ENCODE measurements at regions not wholly inside any gene's neighbourhood (a gene's known extent, or its start where the extent isn't known, plus 50 kb on each side); places are given as distances from the start of the nearest gene placed in this dataset.

- ATAC-seq (no peak), DNase-seq (no peak)
- H3K9me3 ChIP-seq = no peaks in the 10 kb centered on the region
- no peak overlapping the region for H3K4me3 ChIP-seq
- H3K27me3 ChIP-seq = peaks cover 0 to 3% (median 1%) of the 10 kb centered on the region in 3 donors
- intact Hi-C loops (cut with DNase I; ENCODE audit: low total_unique reads) (no loop called here), in situ Hi-C loops (cut with MboI; ENCODE audit: low sequenced_read_pairs in 4 of 4) (no loop called here)
- TF ChIP-seq POLR2A (IDR thresholded peaks at IDR 0.05) (no peak), CTCF (IDR thresholded peaks at IDR 0.05 in 4 of 5, conservative IDR thresholded peaks at IDR 0.05 in 1 of 5) (no peak)
- no peaks in the 10 kb centered on the region for H3K4me1 ChIP-seq
- no peak overlapping the region for H3K27ac ChIP-seq
- no peaks in the 10 kb centered on the region for H3K36me3 ChIP-seq
These were observed 99.2 kb downstream of the VPREB1 start for GRCh38 chr22:22343581-22344296.

- intact Hi-C loops (cut with DNase I; ENCODE audit: low total_unique reads) (no loop called here), in situ Hi-C loops (cut with MboI; ENCODE audit: low sequenced_read_pairs in 4 of 4) (no loop called here)
- DNase-seq (no peak), ATAC-seq (no peak)
- H3K4me3 ChIP-seq = no peak overlapping the region
- H3K4me1 ChIP-seq = no peaks in the 10 kb centered on the region
- no peak overlapping the region for H3K27ac ChIP-seq
- H3K36me3 ChIP-seq = no peaks in the 10 kb centered on the region
- peaks cover 0 to 3% (median 0%) of the 10 kb centered on the region in 3 donors for H3K27me3 ChIP-seq
- H3K9me3 ChIP-seq = no peaks in the 10 kb centered on the region
- TF ChIP-seq CTCF (IDR thresholded peaks at IDR 0.05 in 4 of 5, conservative IDR thresholded peaks at IDR 0.05 in 1 of 5) (no peak), POLR2A (IDR thresholded peaks at IDR 0.05) (no peak)
These were observed 99.8 kb downstream of the VPREB1 start for GRCh38 chr22:22344430-22344829.

GRCh38 chr22:22345781-22346180 is 101.2 kb downstream of the VPREB1 start:
- peaks cover 0 to 6% (median 0%) of the 10 kb centered on the region in 3 donors for H3K27me3 ChIP-seq
- TF ChIP-seq POLR2A (IDR thresholded peaks at IDR 0.05) = no peak
- no peak for TF ChIP-seq CTCF (IDR thresholded peaks at IDR 0.05 in 4 of 5, conservative IDR thresholded peaks at IDR 0.05 in 1 of 5)
- DNase-seq = no peak
- no peaks in the 10 kb centered on the region for H3K4me1 ChIP-seq
- H3K27ac ChIP-seq = no peak overlapping the region
- in situ Hi-C loops (cut with MboI; ENCODE audit: low sequenced_read_pairs in 4 of 4) (no loop called here), intact Hi-C loops (cut with DNase I; ENCODE audit: low total_unique reads) (no loop called here)
- ATAC-seq = no peak
- no peaks in the 10 kb centered on the region for H3K36me3 ChIP-seq
- no peak overlapping the region for H3K4me3 ChIP-seq
- H3K9me3 ChIP-seq = no peaks in the 10 kb centered on the region

- TF ChIP-seq CTCF (IDR thresholded peaks at IDR 0.05 in 4 of 5, conservative IDR thresholded peaks at IDR 0.05 in 1 of 5) = no peak
- TF ChIP-seq POLR2A (IDR thresholded peaks at IDR 0.05) = no peak
- H3K9me3 ChIP-seq = no peaks in the 10 kb centered on the region
- H3K27me3 ChIP-seq = peaks cover 0 to 6% (median 0%) of the 10 kb centered on the region in 3 donors
- H3K4me1 ChIP-seq = no peaks in the 10 kb centered on the region
- no peak overlapping the region for H3K27ac ChIP-seq
- no peak for ATAC-seq
- H3K36me3 ChIP-seq = no peaks in the 10 kb centered on the region
- DNase-seq = no peak
- intact Hi-C loops (cut with DNase I; ENCODE audit: low total_unique reads) (no loop called here), in situ Hi-C loops (cut with MboI; ENCODE audit: low sequenced_read_pairs in 4 of 4) (no loop called here)
- H3K4me3 ChIP-seq = no peak overlapping the region
These were observed 102.0 kb downstream of the VPREB1 start for GRCh38 chr22:22346401-22347107.

Measured in gastrocnemius medialis (tissue), 4 donors.